DND-41 (cell line): ENCODE measurements at regions not wholly inside any gene's neighbourhood (a gene's known extent, or its start where the extent isn't known, plus 50 kb on each side); places are given as distances from the start of the nearest gene placed in this dataset.

Experiments used
- CTCF ChIP-seq: IDR thresholded peaks from 2 replicates; pipeline ENCODE4 v1.5.1; 2012; ENCODE audit warnings: borderline replicate concordance, low read length, moderate library complexity, mild to moderate bottlenecking; ENCODE audit not compliant: poor library complexity, severe bottlenecking; ENCODE audit errors: extremely low read depth
- EZH2 ChIP-seq: IDR thresholded peaks from 3 replicates; pipeline ENCODE4 v1.6.1; 2012; ENCODE audit warnings: borderline replicate concordance, low read depth, mild to moderate bottlenecking, moderate library complexity, low read length, inconsistent platforms; ENCODE audit not compliant: severe bottlenecking

- no peak for TF ChIP-seq CTCF
- no peak for TF ChIP-seq EZH2
Measured at GRCh38 chr6:56802584-56802983, 152.3 kb upstream of the BEND6 start.
